HG02588 (cell line): ENCODE measurements at regions not wholly inside any gene's neighbourhood (a gene's known extent, or its start where the extent isn't known, plus 50 kb on each side); places are given as distances from the start of the nearest gene placed in this dataset.

Experiments used
- ATAC-seq: cut with Tn5 transposase; IDR thresholded peaks from one replicate; pipeline ENCODE4 v1.9.1; 2021; ENCODE audit warnings: mild to moderate bottlenecking, moderate library complexity; ENCODE audit not compliant: unreplicated experiment

DNA sequence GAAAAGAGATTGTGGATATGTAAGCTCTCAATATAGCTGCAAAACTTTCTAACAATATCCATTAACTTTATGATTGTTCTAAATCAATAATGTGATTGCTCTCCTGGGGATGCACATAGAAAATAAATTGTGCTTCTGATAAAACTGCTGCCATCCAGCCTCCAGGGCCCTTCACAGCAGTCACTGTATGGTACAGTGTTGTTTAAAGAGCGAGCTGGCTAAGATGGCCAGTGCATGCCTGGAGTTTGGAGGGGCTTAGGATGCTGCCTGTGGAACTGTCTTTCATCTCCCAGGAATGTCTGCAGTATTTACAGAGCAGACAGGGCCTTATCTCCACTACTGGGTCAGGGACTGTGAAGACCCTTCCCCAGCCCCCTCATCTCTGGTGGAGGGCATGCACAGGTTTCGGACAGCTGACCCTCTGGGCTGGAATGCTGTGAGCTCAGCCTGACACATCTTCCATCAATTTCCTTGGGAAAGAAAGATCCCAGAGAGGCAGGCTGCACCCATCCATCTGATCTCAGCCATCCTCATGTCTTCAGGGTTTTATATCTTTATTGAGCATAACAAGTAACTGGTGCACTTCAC, 137.0 kb downstream of the PLPP3 start:
- ATAC-seq: no peak

DNA sequence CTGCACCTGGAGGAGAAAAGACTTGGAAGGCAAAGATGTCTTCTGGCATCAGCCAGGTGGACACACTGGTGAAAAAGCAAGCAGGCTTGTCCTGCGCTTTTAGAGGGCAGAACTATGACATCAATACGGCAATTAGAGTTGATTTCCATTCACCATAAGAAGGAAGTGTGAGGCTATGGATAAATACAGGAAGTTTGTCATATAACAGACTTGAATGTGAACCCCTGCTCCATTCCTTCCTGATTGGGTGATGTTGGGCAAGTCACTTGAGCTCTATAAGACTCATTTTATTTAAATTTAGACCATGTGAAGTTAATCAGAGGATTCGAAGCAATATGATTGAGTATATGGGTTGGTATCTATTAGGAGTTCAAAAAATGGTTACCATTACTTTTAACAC, 137.8 kb downstream of the PLPP3 start:
- ATAC-seq: no peak

DNA sequence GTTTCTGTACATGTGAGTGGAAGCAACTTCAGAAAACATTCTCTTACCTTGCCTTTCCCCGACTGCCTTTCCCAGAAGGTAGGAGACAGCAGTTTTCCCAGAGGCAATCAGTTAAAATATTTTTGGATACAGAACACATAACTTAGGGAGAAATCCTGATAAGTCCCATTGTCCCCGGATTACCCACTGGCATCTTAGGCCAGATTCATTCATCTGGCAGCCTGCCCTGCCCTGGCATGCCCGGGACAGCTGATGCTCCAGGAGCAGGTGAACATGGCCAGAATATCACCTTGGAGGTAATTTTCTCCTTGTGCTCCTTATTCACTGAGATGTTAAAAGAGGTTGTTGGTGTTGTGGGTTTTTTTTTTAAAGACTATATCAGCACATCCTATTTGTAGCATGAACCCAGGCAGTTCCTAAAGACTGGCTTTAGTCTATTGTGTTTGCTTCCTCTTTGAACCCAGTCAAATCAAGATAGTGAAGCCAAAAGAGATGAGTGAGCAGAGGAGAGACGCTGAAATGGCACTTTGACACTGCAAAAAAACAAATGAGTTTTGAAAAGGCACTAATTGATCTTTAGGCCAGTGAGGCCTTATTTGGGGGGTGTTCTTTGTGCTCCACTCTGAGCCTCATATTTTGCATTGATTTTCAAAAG, 139.6 kb downstream of the PLPP3 start:
- ATAC-seq: no peak

- no peak for ATAC-seq
Measured at GRCh38 chr1:56438901-56439551, 140.3 kb downstream of the PLPP3 start.

- no peak for ATAC-seq
Measured at GRCh38 chr1:56437959-56438358, 141.4 kb downstream of the PLPP3 start.

DNA sequence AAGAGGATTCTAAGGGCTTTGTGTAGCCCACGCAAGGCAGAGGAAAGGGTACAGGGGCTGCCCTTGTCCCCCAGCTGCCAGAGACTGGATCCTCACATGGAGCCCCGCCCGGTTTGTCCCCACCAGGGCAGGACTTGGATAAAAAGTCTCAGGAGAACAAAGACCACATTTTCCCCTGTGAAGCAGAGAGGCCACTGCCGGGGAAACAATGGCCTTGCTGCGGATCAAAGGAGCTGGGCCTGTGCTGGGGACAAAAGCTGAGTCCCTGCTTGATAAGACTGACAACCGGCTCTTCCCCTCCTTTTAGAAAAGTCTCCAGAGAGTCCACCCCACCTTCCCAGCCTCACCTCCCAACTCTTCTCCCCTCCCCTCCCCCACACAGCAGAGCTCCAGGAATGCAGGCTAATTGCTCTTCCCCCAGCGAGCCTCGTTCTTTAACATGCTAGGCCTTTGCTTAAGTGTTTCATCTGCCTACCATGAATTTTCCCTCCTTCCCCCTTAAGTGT, 142.4 kb downstream of the PLPP3 start:
- ATAC-seq: no peak

DNA sequence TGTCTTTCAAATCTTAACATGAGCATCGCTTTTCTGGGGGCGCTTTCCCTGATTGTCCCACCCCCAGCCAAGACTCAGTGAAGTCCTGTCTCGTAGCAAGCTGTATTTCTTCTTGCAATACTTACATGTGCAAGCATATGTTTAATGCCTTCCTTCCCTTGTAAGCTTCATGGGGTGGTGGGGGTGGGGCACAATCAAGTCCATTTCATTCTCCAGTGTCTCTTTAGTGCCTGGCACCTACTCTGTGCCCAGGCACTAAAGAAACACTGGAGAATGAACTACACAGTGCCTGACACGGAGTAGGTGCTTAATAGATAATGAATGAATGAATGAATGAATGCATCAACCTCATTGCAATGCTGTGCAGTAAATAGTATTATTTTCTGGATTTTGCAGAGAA, 143.1 kb downstream of the PLPP3 start:
- no peak for ATAC-seq

- no peak for ATAC-seq
Measured at GRCh38 chr1:56435434-56436262, 143.7 kb downstream of the PLPP3 start.

DNA sequence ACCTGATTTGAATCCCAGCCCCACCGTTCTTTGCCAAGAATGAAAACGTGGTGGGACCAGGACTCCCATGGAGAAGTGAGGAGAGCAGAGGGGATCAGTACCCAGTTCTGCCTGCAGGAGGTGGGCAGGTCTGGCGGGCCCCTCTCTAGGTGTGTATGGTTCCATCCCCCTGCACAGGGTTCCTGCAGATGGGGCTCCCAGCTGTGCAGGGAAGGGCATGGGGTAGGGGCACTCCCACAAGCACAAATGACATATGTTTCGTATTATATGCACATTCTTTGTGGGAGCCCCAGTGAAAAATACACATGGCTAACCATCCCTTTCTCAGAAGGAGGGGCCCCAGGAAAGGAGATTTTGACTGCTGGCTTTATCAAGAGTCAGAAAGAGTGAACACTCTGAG, 144.6 kb downstream of the PLPP3 start:
- no peak for ATAC-seq

- no peak for ATAC-seq
Measured at GRCh38 chr1:56434025-56434424, 145.3 kb downstream of the PLPP3 start.

- no peak for ATAC-seq
Measured at GRCh38 chr1:56433056-56433577, 146.2 kb downstream of the PLPP3 start.

GRCh38 chr1:56432166-56432971, 147.0 kb downstream of the PLPP3 start:
- ATAC-seq: no peak

- no peak for ATAC-seq
Measured at GRCh38 chr1:56430141-56430839, 149.1 kb downstream of the PLPP3 start.

DNA sequence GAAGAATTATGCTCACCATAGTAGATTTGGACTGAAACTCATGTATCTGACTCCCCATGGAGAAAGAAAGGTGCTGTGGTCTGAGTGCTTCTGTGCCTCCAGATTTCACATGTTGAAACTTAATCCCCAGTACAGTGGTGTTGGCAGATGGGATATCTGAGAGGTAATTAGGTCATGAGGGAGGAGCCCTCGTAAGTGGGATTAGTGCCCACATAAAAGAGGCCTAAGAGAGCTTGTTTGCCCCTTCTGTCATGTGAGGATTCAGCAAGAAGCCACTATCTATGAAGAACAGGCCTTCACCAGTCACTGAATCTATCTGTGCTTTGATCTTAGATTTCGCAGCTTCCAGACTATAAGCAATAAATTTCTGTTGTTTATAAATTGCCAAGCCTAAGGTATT, 150.1 kb downstream of the PLPP3 start:
- no peak for ATAC-seq

DNA sequence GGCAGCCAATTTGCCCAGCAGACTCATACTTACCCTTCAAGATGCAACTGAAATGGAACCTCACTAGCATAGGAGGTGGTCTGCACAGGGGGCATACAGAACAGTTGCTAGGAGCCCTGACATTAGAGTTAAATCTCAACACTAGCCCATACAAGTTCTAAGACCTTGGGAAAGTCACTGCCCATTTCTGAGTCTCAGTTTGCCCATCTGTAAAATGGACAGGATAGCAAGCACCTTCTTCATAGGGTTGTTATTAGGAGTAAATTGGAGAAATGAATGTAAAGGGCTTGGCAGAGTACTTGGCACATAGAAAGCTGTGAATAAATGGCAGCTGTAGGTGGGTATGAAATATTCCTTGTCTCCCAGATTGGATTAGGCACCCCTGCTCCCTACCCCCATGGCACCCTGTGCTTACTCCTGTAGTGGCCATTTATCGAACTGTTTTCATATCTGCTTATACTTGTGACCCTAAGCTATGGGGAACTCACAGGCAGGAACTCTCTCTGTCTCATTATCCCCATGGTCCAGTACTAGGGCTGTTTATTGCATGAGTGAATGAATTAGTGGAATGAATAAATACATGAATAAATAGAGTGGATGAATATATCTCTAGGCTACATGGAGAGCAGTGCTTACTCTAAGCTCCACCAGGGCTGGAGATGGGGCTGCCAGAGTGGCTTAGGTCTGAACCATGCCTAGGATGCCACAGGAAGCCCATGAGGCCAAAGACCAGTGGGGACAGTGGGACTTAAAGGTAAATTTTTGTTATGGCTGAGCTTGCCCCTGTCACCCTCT, 152.6 kb downstream of the PLPP3 start:
- ATAC-seq: no peak

DNA sequence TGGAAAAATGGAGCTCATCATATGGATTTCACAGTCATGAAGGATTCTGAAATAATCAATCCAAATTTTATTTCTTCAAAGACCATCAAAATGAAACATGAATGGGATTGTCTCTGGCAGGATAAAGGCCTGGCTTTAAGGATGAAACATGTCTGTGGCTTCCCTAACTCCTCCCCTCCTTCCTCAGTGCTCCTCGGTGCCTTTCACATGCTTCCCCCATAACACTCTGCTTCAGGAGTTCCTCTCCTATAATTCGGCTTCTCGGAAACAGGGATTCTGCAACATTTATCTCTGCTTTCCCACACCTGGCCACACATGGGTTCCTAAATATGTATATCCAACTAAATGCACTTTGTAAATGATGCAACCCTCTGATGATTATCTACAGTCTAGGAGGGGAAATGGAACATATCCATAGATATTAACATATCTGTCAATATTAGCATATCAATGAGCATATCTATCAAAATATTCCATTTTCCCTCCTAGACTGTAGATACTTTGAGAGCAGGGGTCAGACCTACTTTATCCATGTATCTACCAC, 153.8 kb downstream of the PLPP3 start:
- ATAC-seq: no peak

GRCh38 chr1:56424744-56425493, 154.4 kb downstream of the PLPP3 start:
- ATAC-seq: no peak

GRCh38 chr1:56423716-56424115, 155.6 kb downstream of the PLPP3 start:
- ATAC-seq: no peak
